ENCODE measurements at regions not wholly inside any gene's neighbourhood (a gene's known extent, or its start where the extent isn't known, plus 50 kb on each side); places are given as distances from the start of the nearest gene placed in this dataset.

- no peaks in the 10 kb centered on the region for H3K79me2 ChIP-seq (ENCODE audit: insufficient read depth)
- H3K4me3 ChIP-seq (ENCODE audit: low read depth in 2 of 2, low read length in 1 of 2): no peak overlapping the region
- H3K9me2 ChIP-seq: no peaks in the 10 kb centered on the region
- H3K9me3 ChIP-seq: no peaks in the 10 kb centered on the region
- CTCF ChIA-PET: no interaction called here
- no peaks in the 10 kb centered on the region for H4K20me1 ChIP-seq (ENCODE audit: insufficient read depth)
- POLR2A ChIA-PET: no interaction called here
- no peak overlapping the region for H3K4me2 ChIP-seq
- H3K4me1 ChIP-seq (ENCODE audit: control insufficient read depth in 1 of 2, insufficient read depth in 2 of 2, low read depth in 1 of 2, low read length in 1 of 2): no peaks in the 10 kb centered on the region
- H3K36me3 ChIP-seq (replicated peaks in 1 of 2; ENCODE audit: control insufficient read depth in 1 of 2, insufficient read depth in 2 of 2, low read length in 1 of 2): no peaks in the 10 kb centered on the region
- no peak overlapping the region for H3K27ac ChIP-seq (ENCODE audit: low read depth in 2 of 2, low read length in 1 of 2)
- DNase-seq: no peak
- no peaks in the 10 kb centered on the region for H3F3A ChIP-seq (replicated peaks; ENCODE audit: insufficient read depth)
- no peak overlapping the region for H3K9ac ChIP-seq
- H3K27me3 ChIP-seq (ENCODE audit: insufficient read depth): no peaks in the 10 kb centered on the region
- TF ChIP-seq MXI1 (IDR thresholded peaks at IDR 0.05; ENCODE audit: low read depth, low read length): no peak
- TF ChIP-seq CTCF (IDR thresholded peaks at IDR 0.05): no peak
- no peak for TF ChIP-seq RCOR1 (IDR thresholded peaks at IDR 0.05; ENCODE audit: low read length)
- no peak for TF ChIP-seq GATA2 (CRISPR knock-in tag; IDR thresholded peaks at IDR 0.05)
- no peak for TF ChIP-seq FOSL2 (IDR thresholded peaks at IDR 0.05; ENCODE audit: borderline replicate concordance, low read depth)
- TF ChIP-seq RXRA (IDR thresholded peaks at IDR 0.05; ENCODE audit: borderline replicate concordance, low read depth): no peak
- no peak for TF ChIP-seq REST (IDR thresholded peaks at IDR 0.05; ENCODE audit: low read depth, low read length)
- no peak overlapping the region for H2AFZ ChIP-seq (ENCODE audit: low read depth)
- WGBS (ENCODE audit: low lambda C conversion rate): 28% methylated on average over 3 of the region's 3 CpGs
Observed at GRCh38 chrX:5402461-5402860, 826.2 kb downstream of the NLGN4X start.

GRCh38 chrX:5399403-5399802 lies 829.3 kb downstream of the NLGN4X start:
- H3K4me1 ChIP-seq (ENCODE audit: control insufficient read depth in 1 of 2, insufficient read depth in 2 of 2, low read depth in 1 of 2, low read length in 1 of 2): no peaks in the 10 kb centered on the region
- 0 out of 2 replicates have a peak, but pooled peaks cover 9% of the 10 kb centered on the region for H3K9me3 ChIP-seq
- CTCF ChIA-PET: no interaction called here
- H3K9ac ChIP-seq: no peak overlapping the region
- H3K27ac ChIP-seq (ENCODE audit: low read depth in 2 of 2, low read length in 1 of 2): no peak overlapping the region
- no peak overlapping the region for H3K4me2 ChIP-seq
- POLR2A ChIA-PET: no interaction called here
- H3K9me2 ChIP-seq: no peaks in the 10 kb centered on the region
- H3K36me3 ChIP-seq (replicated peaks in 1 of 2; ENCODE audit: control insufficient read depth in 1 of 2, insufficient read depth in 2 of 2, low read length in 1 of 2): no peaks in the 10 kb centered on the region
- H3K79me2 ChIP-seq (ENCODE audit: insufficient read depth): no peaks in the 10 kb centered on the region
- no peak overlapping the region for H2AFZ ChIP-seq (ENCODE audit: low read depth)
- no peaks in the 10 kb centered on the region for H3K27me3 ChIP-seq (ENCODE audit: insufficient read depth)
- no peak for TF ChIP-seq RXRA (IDR thresholded peaks at IDR 0.05; ENCODE audit: borderline replicate concordance, low read depth)
- TF ChIP-seq ELF1 (IDR thresholded peaks at IDR 0.05): no peak
- TF ChIP-seq MAX (IDR thresholded peaks at IDR 0.05; ENCODE audit: low read depth): no peak
- TF ChIP-seq FOSL2 (IDR thresholded peaks at IDR 0.05; ENCODE audit: borderline replicate concordance, low read depth): no peak
- TF ChIP-seq NRF1 (IDR thresholded peaks at IDR 0.05; ENCODE audit: low read depth, low read length): no peak
- no peak for TF ChIP-seq GATA2 (CRISPR knock-in tag; IDR thresholded peaks at IDR 0.05)
- TF ChIP-seq FOXM1 (IDR thresholded peaks at IDR 0.05; ENCODE audit: low read depth): no peak
- no peak overlapping the region for H3K4me3 ChIP-seq (ENCODE audit: low read depth in 2 of 2, low read length in 1 of 2)
- no peaks in the 10 kb centered on the region for H3F3A ChIP-seq (replicated peaks; ENCODE audit: insufficient read depth)
- WGBS (ENCODE audit: low lambda C conversion rate): 15% methylated on average over 5 of the region's 8 CpGs
- DNase-seq: no peak
- no peaks in the 10 kb centered on the region for H4K20me1 ChIP-seq (ENCODE audit: insufficient read depth)

All from SK-N-SH (cell line).